Kidney (tissue), 13 donors: ENCODE measurements at regions not wholly inside any gene's neighbourhood (a gene's known extent, or its start where the extent isn't known, plus 50 kb on each side); places are given as distances from the start of the nearest gene placed in this dataset.
A peak's percentile ranks its signal among the peaks of the same experiment; 100 is the strongest.
"Not testable (repeated sequence)": the region's sequence is repeated elsewhere in the genome, so short reads cannot be mapped to it uniquely, and the experiment has no call there.

Source experiments
- DNase-seq, 5 donors: peaks; one replicate each; pipeline ENCODE4 v3.0.0-alpha.2; 2013 to 2020
- FAIRE-seq: peaks from 2 replicates; lab custom pipeline; 2012; peaks lifted over from hg19 to GRCh38; lab: Jason Lieb, UNC
- H3K27ac ChIP-seq, 2 donors: one replicate each; pipeline ENCODE4 v1.7.0; 2013; ENCODE audit warnings: low read depth in 2 of 2, low read length in 2 of 2, inconsistent platforms in 1 of 2
- H3K27me3 ChIP-seq: one replicate; pipeline ENCODE4 v1.7.1; 2013; ENCODE audit warnings: low read length, inconsistent platforms; ENCODE audit not compliant: control insufficient read depth, insufficient read depth
- H3K36me3 ChIP-seq, 3 donors: one replicate each; pipeline versions ENCODE4 v1.7.0 to v1.7.1; 2013; ENCODE audit warnings: low read length in 3 of 3, control low read depth in 1 of 3, inconsistent platforms in 1 of 3; ENCODE audit not compliant: insufficient read depth in 3 of 3, control insufficient read depth in 2 of 3
- H3K4me1 ChIP-seq, 3 donors: one replicate each; pipeline versions ENCODE4 v1.7.0 to v1.7.1; 2013; ENCODE audit warnings: low read length in 3 of 3, inconsistent platforms in 1 of 3, low read depth in 1 of 3; ENCODE audit not compliant: control insufficient read depth in 2 of 3, insufficient read depth in 2 of 3
- H3K4me3 ChIP-seq, 3 donors: one replicate each; pipeline versions ENCODE4 v1.7.0 to v1.8.1; 2013; ENCODE audit warnings: low read length in 3 of 3, control low read depth in 1 of 3, inconsistent platforms in 1 of 3
- H3K9ac ChIP-seq, 3 donors: one replicate each; pipeline versions ENCODE4 v1.7.0 to v1.7.1; 2013; ENCODE audit warnings: low read length in 3 of 3, control low read depth in 1 of 3, inconsistent platforms in 1 of 3
- H3K9me3 ChIP-seq, 3 donors: one replicate each; pipeline versions ENCODE4 v1.7.0 to v1.7.1; 2013; ENCODE audit warnings: low read length in 3 of 3, control low read depth in 1 of 3, inconsistent platforms in 1 of 3; ENCODE audit not compliant: control insufficient read depth in 2 of 3, insufficient read depth in 1 of 3
- CTCF ChIP-seq: IDR thresholded peaks from 3 replicates; pipeline ENCODE4 v1.5.1; 2012; ENCODE audit warnings: mild to moderate bottlenecking, moderate library complexity, borderline replicate concordance; ENCODE audit not compliant: insufficient read depth; ENCODE audit errors: extremely low read depth
- intact Hi-C: fragments of 100-400 bp; cut with DNase I; formaldehyde crosslinking; loops from one replicate; pipeline ENCODE4 v1.11.1; 2022
- donor health status: control.
- donor health status: control.
- donor health status: control.
- donor health status: control.
- donor health status: control.
- donor health status: DM: yes; HTN: yes; CAD: no.
- donor health status: Normal renal cell carcinoma (clear cell type).

- peaks cover 0 to under 1% (median 0%) of the 10 kb centered on the region in 3 donors for H3K9me3 ChIP-seq
- DNase-seq (peak in 1 of 5 donors; percentile 14), FAIRE-seq (no peak)
- no peak overlapping the region for H3K4me3 ChIP-seq
- intact Hi-C loops: no loop called here
- no peaks in the 10 kb centered on the region for H3K27me3 ChIP-seq
- no peaks in the 10 kb centered on the region for H3K36me3 ChIP-seq
- no peaks in the 10 kb centered on the region for H3K4me1 ChIP-seq
- H3K27ac ChIP-seq: no peak overlapping the region
- no peak overlapping the region for H3K9ac ChIP-seq
- TF ChIP-seq CTCF: no peak
Measured at GRCh38 chr9:20240498-20240897, 381.8 kb downstream of the MLLT3 start.

- intact Hi-C loops: no loop called here
- Histone ChIP-seq H3K36me3 (no peaks in the 10 kb centered on the region), H3K9ac (no peak overlapping the region), H3K27me3 (no peaks in the 10 kb centered on the region), H3K4me3 (no peak overlapping the region), H3K4me1 (no peaks in the 10 kb centered on the region), H3K27ac (no peak overlapping the region), H3K9me3 (peaks cover 0 to 4% (median 0%) of the 10 kb centered on the region in 3 donors)
- FAIRE-seq: no peak
- TF ChIP-seq CTCF: no peak
- no peak for DNase-seq
Measured at GRCh38 chr9:20238921-20239320, 383.4 kb downstream of the MLLT3 start.

GRCh38 chr9:20237686-20238085, 384.6 kb downstream of the MLLT3 start:
- H3K9me3 ChIP-seq: peaks cover 0 to 4% (median 0%) of the 10 kb centered on the region in 3 donors
- DNase-seq (no peak), FAIRE-seq (no peak)
- no peaks in the 10 kb centered on the region for H3K4me1 ChIP-seq
- no peak overlapping the region for H3K27ac ChIP-seq
- no peak for TF ChIP-seq CTCF
- no peaks in the 10 kb centered on the region for H3K36me3 ChIP-seq
- no peak overlapping the region for H3K4me3 ChIP-seq
- no peaks in the 10 kb centered on the region for H3K27me3 ChIP-seq
- intact Hi-C loops: no loop called here
- no peak overlapping the region for H3K9ac ChIP-seq

- Histone ChIP-seq H3K9me3 (peaks cover 0 to 4% (median 0%) of the 10 kb centered on the region in 3 donors), H3K36me3 (no peaks in the 10 kb centered on the region), H3K27ac (no peak overlapping the region), H3K4me1 (no peaks in the 10 kb centered on the region), H3K27me3 (no peaks in the 10 kb centered on the region), H3K9ac (no peak overlapping the region), H3K4me3 (no peak overlapping the region)
- no peak for DNase-seq
- no peak for TF ChIP-seq CTCF
- intact Hi-C loops: no loop called here
- no peak for FAIRE-seq
Measured at GRCh38 chr9:20236676-20237075, 385.6 kb downstream of the MLLT3 start.

- FAIRE-seq, H3K4me3 ChIP-seq, H3K27ac ChIP-seq, H3K4me1 ChIP-seq, H3K36me3 ChIP-seq, H3K9me3 ChIP-seq, DNase-seq, intact Hi-C loops, H3K9ac ChIP-seq, H3K27me3 ChIP-seq: not testable (repeated sequence)
Measured at GRCh38 chr9:20235206-20235605, 387.1 kb downstream of the MLLT3 start.
